Activated CD4-positive, alpha-beta T cell treated with anti-CD3 and anti-CD28 coated beads, Interleukin-2, Interleukin-4, amounts not matched to agents 100 ng/mL and 50 ng/mL, durations not matched to agents 16 hours and 8 hours (primary cell): ENCODE measurements at regions not wholly inside any gene's neighbourhood (a gene's known extent, or its start where the extent isn't known, plus 50 kb on each side); places are given as distances from the start of the nearest gene placed in this dataset.
"Not testable (repeated sequence)": the region's sequence is repeated elsewhere in the genome, so short reads cannot be mapped to it uniquely, and the experiment has no call there.

Experiments used
- DNase-seq: peaks from one replicate; pipeline ENCODE4 v3.0.0-alpha.2; 2020; ENCODE audit warnings: low spot score

DNA sequence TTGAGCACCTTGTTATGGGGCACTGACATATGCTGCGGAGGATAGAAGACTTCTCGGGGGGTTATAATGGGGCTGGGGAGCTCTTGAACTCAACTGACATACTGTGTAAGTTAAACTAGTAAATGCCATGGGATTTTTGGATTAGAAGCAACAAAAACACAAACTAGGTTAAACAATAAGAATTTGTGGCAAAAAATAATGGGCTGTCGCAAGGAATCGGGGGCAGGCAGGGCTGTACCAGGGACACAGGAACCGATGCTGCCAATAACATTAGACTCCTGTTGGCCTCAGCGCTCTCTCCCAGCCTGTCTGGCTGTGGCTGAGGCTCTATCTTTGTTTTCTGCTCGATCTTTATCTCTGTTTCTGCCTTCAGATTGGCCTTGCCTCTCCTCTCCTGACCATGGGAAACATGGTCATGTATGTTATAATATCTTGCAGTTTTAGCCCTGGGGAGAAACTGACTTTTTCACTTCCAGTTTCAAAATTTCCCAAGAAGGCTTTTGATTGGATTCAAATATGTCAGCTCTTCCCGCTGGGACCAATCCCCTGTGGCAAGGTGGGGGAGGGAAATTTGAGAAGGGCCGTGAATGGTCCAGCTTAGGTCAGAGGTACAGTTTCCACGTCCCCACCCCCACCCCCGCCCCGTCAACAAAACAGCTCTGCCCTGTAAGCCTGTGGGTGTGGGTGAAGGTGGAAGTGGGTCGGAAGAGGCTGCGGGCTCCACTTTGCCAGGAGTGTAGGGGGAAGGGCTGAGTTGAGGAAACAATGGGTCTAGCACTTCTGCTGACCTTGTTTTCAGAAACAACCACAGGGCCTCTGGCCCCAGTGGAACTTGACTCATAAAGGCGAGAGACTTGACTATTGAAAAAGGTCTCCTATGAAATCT is 161.1 kb upstream of the TBL1XR1 start:
- peak; percentile 82 for DNase-seq

DNA sequence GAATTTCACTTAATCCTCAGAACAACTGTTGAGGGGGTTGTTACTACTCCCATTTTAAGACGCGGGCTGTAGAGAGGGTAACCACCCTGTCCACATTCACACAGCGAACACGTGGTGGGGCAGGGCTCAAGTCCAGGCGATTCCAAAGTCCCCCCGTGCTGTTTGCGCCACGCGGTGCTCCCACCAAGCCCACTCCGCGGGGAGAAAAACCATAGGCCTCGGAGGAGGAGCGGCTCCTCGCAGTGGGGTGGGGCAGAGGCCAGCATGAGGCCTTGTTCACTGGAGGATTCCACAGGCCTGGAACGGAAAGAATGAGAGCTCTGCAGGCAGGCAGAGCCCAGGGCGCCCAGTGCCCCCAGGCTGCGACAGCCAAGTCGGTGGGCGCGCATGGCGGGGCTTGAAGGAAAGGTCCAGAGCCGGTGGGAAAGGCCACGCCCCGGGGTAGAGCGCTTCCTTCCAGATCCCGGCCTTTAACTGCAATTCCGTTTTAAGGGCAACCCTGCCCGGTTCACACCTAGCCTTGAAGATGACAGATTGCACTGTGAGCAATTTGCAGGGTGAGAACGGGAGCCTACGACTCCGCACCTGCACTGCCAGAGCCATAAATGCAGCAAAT is 161.8 kb upstream of the TBL1XR1 start:
- DNase-seq = no peak

DNA sequence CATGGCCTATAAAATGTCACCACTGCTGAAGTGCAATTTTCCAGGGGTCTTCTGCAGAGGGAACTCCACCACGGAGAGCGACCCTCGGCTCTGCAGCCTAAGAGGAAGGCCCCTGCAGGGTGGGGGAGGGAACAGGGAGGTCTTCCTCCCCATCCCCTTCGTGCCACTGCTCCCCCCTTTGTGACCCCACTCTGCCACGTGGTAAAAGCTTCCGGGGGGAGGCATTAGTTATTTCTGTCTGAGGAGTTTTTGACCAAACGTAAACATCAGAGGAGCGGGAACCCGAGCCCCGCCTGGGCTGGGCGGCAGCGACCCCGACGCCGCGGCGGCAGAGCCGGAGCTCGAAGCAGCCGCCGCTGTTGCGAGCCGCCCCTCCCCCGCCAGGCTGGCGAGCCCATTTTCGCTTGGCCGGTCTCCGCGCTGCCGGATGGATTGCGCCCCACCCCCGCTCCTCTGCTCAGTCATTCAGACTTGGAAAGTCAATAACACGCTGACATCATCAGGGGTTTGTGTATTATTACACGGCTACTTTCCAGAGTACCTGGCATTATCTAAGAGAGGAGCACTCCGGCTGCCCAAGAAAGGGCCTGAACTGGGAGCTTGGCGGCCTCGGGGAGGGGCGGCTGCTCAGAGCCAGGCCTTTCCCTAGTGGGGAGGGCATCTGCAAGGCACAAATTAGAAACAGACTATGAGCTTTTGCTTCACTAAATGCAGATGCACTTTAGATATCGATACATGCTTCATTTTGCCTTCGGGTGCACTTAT is 162.5 kb upstream of the TBL1XR1 start:
- DNase-seq = peak; percentile 96

DNA sequence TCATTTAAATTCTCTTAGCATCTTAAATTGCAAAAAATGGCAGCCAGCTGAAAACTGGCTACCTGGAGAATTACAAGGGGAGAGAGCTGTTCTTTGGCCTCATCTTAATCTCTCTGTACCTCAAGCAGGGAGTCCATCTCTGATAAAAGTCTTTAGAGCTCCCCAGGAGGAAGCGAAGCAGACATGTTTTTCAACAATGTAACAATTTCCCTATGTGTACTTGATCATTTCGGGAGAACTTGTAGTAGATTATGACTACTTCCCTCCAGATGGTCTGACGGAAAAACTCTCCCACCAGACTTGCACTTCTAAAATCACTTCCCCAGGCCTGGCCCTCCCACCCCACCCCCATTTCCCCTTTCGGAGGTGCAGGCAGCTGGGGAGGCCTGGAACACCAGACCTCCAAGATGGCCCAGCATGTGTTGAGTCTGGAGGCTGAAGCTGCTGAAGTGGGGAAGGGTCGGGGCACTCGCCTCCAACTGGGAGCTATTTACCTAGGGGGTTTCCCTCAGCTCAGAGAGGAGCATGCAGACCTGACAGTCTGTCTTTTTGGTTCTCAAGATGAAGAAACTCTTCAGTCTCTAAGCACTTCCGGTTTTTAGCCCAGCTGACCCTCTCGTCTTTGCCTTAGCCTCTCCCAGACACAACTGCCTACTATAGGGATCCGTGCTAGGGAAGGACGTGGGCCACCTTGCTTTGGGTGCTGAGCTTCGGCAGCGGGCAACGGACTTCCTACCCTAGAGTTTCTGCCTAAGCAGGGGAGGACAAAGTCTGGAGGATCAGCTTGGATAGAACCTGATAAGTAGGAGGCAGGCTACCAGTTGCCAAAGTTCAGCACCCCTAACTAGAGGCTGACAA is 164.0 kb upstream of the TBL1XR1 start:
- DNase-seq = no peak

DNA sequence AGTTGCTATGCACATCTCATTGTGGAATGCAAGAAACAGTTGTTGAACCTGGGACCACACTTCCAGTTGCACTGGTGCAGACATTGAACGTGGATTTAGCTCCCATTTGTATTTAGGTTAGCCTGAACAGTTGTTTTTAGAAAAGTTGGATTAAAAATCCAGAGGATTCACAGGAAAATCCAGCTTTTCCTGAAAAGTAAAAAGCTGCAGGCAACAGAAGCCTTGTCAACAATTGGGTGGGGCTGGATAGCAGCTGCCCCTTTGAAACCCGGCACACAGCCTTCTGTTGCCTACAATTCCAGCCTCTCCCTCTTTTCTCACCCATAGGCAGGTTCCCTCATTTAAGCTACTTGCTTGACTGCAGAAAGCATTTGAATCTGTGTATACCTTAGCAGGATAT is 165.3 kb upstream of the TBL1XR1 start:
- DNase-seq = no peak

DNA sequence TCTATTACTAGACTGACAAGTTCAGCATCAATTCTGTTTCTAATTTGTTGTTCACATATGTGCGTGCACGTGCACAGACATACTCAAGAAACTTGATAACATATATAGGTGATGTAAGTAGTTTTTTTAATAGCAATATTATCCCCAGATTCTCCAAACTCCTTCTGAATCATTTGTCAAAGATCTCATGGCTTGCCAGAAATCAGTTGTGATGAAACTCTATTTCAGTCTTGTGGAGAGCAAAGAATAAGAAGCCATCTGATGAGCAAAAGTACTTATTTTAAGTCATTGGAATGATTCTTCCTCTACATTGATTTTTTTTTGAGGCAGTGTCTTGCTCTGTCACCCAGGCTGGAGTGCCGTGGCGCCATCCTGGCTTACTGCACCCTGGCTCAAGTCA is 167.0 kb upstream of the TBL1XR1 start:
- DNase-seq = no peak

DNA sequence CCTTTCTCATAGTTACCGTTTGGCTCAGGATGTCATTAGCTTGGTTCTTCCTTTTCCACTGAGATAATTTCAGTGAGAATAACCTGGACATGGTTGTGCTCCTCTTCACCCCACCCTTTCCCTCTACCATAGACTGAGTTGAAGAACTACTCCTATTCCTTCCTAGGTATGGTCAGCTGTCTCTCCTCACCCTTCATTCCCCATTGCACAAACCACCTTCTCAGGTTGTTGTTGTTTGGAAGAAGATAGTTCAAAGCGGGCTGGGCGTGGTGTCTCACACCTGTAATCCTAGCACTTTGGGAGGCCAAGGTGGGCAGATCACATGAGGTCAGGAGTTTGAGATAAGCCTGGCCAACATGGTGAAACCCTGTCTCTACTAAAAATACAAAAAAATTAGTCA is 168.0 kb upstream of the TBL1XR1 start:
- DNase-seq = not testable (repeated sequence)

DNA sequence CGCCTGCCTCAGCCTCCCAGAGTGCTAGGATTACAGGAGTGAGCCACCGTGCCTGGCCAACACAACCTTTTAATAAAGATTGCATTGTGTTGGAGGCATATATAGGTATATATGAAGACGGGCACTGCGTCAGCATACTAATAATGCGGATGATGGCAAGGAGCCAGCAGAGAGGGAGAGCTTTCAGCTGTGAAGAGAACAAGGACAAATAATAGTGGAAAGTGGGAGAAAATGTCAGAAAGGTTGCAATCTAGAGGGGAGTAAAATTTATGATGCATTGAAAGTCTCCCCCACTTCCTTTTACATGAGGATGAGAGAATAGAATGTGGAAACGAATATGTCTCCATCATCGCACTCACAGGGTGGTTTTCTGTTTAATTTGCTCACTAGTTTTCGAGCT is 170.5 kb upstream of the TBL1XR1 start:
- DNase-seq = no peak

DNA sequence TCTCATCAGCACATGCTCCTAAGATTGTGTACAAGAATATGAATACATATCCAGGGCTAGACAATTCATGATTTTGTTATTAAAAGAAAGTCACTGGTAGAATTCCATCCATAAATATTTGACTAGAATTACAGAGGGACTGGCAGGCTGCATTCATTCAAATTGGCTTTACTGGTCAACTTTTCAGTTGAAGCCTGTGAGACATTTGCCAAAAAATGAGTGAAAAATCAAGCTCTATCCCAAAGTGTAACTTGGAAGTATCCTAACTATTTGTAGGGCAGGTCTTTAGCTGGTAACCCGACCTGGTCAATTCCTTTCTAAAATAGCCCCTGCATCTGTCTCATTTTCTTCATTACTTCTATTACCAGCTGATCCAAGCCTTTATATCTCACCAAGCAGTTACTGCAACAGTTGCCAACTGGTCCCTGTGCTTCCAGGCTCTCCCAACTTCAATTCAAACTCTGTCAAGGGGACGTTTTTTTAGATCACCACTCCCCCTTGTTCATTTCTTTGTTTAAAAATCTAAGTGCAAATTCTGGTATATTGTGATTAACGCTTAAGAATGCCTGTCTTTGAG is 173.1 kb upstream of the TBL1XR1 start:
- no peak for DNase-seq

DNA sequence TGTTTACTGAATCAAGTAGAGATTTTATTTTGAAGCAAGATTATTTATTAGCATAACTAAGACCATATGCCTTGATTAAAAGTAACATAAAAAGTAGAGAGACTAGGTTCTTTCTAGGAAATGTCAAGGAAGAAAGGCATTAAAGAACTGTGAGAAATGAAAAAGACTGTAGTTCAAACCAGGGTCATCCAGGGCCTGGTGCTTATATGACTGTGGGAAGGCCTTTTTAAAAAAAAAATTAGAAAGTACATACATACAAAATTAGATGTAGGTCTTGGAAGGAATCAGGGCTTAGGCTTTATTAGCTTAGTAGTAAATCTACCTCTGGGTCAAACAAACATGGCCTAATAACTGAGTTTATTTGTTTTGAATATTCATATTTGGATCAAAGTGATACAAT is 173.9 kb upstream of the TBL1XR1 start:
- no peak for DNase-seq

DNA sequence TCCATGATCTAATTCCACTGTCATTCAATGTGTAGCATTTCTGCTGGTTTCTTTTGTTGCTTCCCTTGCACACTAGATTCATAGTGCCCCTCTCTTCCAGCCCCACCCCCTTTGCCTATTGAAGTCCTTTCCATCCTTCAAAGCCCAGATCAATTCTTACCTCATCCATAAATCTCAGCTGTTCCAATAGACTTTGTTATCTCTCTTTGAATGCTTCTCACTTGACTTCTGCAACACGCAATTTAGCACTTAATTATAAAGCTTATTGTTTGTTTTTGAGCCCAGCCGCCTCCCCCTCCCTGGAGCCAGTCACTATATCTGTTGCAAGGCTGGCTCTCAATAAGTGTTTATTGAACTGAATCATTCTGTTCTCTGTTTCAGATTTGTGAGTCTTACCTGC is 174.6 kb upstream of the TBL1XR1 start:
- DNase-seq = no peak

DNA sequence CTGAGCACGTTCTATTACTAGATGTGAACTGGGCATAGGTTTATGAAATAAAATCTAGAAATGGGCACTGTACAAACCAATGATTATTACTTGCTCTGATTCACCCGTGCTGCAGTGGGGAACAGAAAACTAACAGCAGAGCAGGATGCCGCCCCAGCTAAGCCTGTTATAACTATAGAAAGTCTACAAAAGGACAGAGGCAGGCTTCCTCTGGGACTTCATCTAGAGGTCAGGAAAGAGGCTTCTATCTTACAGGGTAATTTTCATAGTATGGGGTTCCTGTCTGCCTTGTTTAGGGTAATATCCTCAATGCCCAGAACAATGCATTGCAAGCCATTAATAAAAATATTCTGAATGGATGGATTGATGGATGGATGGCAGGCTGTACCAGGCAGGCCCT is 177.0 kb upstream of the TBL1XR1 start:
- DNase-seq = no peak

DNA sequence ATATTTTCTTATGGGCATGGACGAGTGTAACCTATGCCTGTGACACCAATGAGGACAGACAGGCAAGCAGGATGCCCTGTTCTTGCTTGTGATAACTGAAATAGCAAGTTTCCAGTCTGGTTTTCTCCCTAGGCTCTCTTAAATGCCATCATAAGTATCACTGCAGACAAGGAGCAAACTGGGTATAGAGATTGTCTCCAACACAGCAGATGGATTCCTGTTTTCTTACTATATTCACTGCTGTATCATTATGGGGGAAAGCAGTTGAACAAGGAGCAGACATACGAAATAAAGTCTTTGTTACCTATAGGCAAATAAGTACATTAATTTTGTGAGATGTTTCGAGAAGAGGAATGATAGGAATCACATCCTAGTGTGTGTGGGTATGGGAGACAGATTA is 178.0 kb upstream of the TBL1XR1 start:
- DNase-seq = no peak

DNA sequence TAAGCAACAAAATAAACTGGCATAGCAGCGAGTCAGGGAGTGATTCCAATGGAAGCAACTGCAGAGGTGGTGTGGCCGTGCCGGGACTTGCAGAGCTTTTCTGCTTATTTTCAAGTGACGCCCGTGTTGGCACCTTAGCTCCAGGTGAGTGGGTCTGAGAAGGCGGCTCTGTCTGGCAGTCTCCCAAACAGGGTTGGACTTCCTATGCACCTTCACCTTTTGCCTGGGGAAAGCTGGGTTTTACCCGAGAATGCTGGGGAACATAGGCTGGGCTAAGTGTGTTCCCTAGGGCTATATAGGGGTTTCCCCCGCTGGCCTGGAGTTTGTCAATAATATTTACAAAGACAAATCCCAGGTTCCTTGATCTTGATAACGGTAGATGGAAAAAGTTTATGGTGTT is 179.9 kb upstream of the TBL1XR1 start:
- no peak for DNase-seq

DNA sequence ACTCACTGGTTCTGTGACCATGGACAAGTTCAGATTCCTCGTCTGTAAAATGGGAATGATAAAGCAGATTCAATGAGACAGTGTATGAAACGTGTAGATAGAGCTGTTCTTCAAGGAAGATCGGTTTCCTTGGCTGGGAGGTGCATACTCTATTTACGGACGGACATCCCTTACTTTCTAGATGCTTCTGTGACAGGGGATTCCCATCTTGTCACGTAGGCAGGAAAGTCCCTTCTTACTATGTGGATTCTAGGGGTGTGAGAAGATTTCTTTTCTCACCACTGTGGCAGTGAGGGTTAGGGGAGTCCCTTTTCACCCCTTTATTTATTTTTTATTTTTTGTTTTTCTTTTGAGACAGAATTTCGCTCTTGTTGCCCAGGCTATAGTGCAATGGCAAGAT is 180.9 kb upstream of the TBL1XR1 start:
- DNase-seq = no peak

DNA sequence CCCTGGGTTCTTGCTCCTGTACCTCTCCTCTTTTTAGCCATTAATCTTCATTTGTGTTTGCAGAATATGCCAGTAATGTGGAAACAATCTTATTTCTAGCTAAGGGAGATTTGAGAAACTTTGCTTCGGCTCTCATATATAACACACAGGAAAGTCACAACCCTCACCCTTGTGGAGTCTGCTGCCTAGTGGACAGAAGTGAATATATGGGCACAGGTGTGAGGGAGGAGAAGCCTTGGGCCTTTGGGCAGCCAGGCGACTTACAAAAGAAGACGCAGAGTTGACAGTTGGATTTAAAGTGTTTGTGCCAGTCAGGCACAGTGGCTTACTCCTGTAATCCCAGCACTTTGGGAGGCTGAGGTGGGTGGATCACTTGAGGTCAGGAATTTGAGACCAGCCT is 181.8 kb upstream of the TBL1XR1 start:
- DNase-seq = no peak

DNA sequence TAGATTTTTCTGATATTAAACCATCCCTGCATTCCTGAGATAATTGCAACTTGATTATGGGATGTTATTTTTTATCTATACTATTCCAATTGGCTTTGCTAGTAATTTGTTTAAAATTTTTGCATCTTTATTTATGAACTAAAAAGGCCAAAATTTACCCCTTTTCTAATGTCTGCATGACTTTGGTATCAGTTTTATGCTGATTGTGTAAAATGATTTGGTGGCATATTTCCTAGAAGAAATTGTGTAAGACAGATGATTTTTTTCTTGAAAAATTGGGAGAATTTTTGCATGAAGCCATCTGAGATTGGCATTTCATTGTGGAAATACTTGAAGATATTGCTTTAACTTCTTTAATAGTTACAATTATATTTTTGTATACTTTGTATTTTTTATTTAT is 183.8 kb upstream of the TBL1XR1 start:
- no peak for DNase-seq

DNA sequence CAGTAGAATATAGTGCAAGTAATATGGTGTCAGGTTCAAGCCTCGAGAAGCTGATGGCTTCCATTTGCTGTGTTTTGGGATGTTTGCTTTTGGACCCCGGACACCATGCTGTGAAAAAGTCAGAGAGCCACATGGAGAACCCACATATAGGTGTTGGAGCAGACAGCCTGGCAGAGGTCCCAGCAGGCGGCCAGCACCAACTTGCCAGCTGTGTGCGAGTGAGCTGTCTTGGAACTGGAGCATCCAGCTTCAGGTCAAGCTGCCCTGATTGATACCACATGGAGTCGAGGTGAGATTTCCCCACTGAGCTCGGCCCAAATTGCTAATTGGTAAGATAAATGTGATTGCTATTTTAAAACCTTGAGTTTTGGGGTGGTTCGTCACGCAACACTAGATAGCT is 185.7 kb upstream of the TBL1XR1 start:
- DNase-seq = no peak

DNA sequence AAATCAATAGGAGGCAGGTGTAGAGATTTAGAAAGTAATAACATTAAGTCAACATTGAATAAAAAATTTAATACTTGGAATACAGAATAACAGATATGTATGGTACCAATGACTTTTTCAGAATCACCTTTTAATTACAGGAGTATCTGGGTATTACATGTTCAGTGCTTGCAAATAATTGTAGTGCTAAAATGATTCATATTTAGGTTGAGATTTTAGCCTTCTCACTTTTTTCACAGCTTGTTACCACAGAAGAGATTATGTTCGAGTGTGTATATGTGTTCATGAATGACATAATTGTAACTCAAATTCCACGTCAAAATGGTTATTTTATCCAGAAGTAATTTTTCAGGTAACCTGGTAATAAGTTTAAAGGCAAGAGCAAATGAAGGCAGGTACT is 187.9 kb upstream of the TBL1XR1 start:
- DNase-seq = no peak

DNA sequence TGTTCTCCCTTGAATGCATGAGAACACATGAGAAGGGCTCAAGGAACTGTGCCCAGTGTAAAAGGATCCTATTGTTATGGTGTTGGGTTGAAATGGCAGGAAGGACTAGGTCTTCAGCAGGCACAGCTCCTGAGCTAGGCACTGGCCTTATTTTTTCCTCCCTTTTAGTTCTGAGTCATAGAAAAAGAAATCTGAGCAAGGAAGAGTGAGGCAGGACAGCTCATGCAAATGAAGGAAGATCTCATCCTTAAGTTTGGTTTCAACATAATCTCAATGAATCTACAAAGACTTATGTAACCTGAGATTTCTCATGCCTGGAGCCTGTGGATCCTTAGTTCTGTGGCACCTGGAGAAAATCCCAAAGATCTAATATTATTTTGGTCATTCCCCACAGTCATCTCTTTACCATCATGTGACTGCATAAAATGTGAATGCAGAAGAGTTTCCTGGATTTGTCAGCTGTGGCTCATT is 188.6 kb upstream of the TBL1XR1 start:
- DNase-seq = no peak

DNA sequence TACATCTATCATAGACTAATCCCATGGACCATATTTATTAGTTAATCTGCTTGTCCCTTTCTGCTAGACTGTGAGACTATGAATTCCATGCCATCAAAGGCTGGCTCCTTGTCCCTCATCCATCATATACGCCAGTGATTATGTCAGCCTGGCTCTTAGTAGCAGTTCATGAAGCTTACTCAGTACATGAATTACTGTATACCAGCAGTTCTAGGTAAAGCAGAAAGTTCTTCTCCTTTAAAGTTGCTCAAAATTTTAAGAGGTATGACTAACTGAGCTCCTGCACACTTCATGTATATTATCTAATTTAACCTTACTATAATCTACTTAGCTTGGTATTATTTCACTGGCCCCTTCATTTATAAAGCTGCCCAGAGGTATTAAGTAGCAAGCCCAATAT is 190.9 kb upstream of the TBL1XR1 start:
- DNase-seq = no peak
